ENCODE measurements at regions not wholly inside any gene's neighbourhood (a gene's known extent, or its start where the extent isn't known, plus 50 kb on each side); places are given as distances from the start of the nearest gene placed in this dataset.

- TF ChIP-seq FOXK2 (IDR thresholded peaks at IDR 0.05) (no peak), SP1 (IDR thresholded peaks at IDR 0.05) (no peak), NFRKB (IDR thresholded peaks at IDR 0.05) (no peak), BHLHE40 (IDR thresholded peaks at IDR 0.05; ENCODE audit: borderline replicate concordance) (no peak), PKNOX1 (IDR thresholded peaks at IDR 0.05) (no peak), TARDBP (IDR thresholded peaks at IDR 0.05) (no peak), FOXA1 (IDR thresholded peaks at IDR 0.05) (no peak), LEF1 (IDR thresholded peaks at IDR 0.05; ENCODE audit: borderline replicate concordance) (no peak), L3MBTL2 (conservative IDR thresholded peaks at IDR 0.05) (no peak), ELF4 (IDR thresholded peaks at IDR 0.05) (no peak)
Measured at GRCh38 chr3:148532326-148532725, 165.4 kb upstream of the AGTR1 start.

Data from HEK293T (cell line).